ENCODE measurements at regions not wholly inside any gene's neighbourhood (a gene's known extent, or its start where the extent isn't known, plus 50 kb on each side); places are given as distances from the start of the nearest gene placed in this dataset.

DNA sequence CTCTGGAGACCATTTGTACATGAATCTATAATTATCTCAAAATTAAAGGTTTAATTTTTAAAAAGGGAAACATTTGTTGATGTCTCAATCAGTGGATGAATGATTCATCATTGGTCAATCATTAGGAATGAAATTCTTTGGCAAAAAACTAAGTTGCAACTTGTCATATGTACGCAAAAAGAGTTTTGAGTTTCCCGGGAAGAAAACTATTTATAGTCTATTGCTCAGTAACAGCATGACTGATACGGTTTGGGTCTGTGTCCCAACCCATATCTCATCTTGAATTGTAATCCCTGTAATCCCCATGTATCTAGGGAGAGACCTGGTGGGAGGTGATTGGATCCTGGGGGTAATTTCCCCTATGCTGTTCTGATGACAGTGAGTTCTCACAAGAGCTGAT lies 765.8 kb upstream of the ROBO1 start:
- TF ChIP-seq, protein P1, sequence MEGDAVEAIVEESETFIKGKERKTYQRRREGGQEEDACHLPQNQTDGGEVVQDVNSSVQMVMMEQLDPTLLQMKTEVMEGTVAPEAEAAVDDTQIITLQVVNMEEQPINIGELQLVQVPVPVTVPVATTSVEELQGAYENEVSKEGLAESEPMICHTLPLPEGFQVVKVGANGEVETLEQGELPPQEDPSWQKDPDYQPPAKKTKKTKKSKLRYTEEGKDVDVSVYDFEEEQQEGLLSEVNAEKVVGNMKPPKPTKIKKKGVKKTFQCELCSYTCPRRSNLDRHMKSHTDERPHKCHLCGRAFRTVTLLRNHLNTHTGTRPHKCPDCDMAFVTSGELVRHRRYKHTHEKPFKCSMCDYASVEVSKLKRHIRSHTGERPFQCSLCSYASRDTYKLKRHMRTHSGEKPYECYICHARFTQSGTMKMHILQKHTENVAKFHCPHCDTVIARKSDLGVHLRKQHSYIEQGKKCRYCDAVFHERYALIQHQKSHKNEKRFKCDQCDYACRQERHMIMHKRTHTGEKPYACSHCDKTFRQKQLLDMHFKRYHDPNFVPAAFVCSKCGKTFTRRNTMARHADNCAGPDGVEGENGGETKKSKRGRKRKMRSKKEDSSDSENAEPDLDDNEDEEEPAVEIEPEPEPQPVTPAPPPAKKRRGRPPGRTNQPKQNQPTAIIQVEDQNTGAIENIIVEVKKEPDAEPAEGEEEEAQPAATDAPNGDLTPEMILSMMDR (IDR thresholded peaks at IDR 0.05) = no peak
- no peak for TF ChIP-seq POLR2A (IDR thresholded peaks at IDR 0.05)

Data from prostate gland (tissue), 2 donors.